ENCODE measurements at regions not wholly inside any gene's neighbourhood (a gene's known extent, or its start where the extent isn't known, plus 50 kb on each side); places are given as distances from the start of the nearest gene placed in this dataset.
"Not testable (repeated sequence)": the region's sequence is repeated elsewhere in the genome, so short reads cannot be mapped to it uniquely, and the experiment has no call there.

- not testable (repeated sequence) for TF ChIP-seq CTCF, EZH2 (IDR thresholded peaks at IDR 0.05)
Observed at GRCh38 chr20:18876394-18876793, 62.8 kb downstream of the SCP2D1 start.
